OCI-LY3 (cell line): ENCODE measurements at regions not wholly inside any gene's neighbourhood (a gene's known extent, or its start where the extent isn't known, plus 50 kb on each side); places are given as distances from the start of the nearest gene placed in this dataset.

ENCODE experiments used
- CTCF ChIP-seq: fragments of 200-600, 300-600 bp; sonication (generic); IDR thresholded peaks from 2 replicates; pipeline ENCODE4 v1.5.1; 2014; ENCODE audit warnings: antibody characterized with exemption, low read length, low read depth
- EZH2phosphoT487 ChIP-seq: fragments of 200-600 bp; shearing (Covaris generic); IDR thresholded peaks from 2 replicates; pipeline ENCODE4 v1.6.1; 2018; ENCODE audit warnings: antibody characterized with exemption, mixed run types, low read depth

- TF ChIP-seq CTCF (no peak), EZH2phosphoT487 (no peak)
These were observed 363.0 kb downstream of the SH2D4B start for GRCh38 chr10:80900661-80901060.
